Loucy (cell line): ENCODE measurements at regions not wholly inside any gene's neighbourhood (a gene's known extent, or its start where the extent isn't known, plus 50 kb on each side); places are given as distances from the start of the nearest gene placed in this dataset.

Experiments
- EZH2phosphoT487 ChIP-seq: fragments of 200-600 bp; IDR thresholded peaks from 2 replicates; pipeline ENCODE4 v1.6.1; 2018; ENCODE audit warnings: antibody characterized with exemption, mild to moderate bottlenecking, moderate library complexity, borderline replicate concordance
- TF ChIP-seq, protein P1 (sequence below): fragments of 200-600 bp; sonication (generic); conservative IDR thresholded peaks from 2 replicates; pipeline ENCODE4 v1.5.1; 2014; ENCODE audit warnings: mild to moderate bottlenecking, antibody characterized with exemption, low read length

DNA sequence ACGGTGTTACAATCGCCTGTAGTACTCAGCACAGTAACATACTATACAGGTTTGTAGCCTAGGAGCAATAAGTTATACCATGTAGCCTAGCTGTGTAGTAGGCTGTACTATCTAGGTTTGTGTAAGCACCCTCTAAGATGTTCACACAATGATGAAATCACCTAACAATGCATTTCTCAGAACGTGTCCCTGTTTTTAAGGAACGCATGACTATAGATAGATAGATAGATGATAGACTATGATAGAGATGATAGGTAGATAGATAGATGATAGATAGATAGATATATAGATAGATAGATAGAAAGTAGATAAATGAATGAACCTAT is 203.9 kb downstream of the FAM76B start:
- TF ChIP-seq, protein P1, sequence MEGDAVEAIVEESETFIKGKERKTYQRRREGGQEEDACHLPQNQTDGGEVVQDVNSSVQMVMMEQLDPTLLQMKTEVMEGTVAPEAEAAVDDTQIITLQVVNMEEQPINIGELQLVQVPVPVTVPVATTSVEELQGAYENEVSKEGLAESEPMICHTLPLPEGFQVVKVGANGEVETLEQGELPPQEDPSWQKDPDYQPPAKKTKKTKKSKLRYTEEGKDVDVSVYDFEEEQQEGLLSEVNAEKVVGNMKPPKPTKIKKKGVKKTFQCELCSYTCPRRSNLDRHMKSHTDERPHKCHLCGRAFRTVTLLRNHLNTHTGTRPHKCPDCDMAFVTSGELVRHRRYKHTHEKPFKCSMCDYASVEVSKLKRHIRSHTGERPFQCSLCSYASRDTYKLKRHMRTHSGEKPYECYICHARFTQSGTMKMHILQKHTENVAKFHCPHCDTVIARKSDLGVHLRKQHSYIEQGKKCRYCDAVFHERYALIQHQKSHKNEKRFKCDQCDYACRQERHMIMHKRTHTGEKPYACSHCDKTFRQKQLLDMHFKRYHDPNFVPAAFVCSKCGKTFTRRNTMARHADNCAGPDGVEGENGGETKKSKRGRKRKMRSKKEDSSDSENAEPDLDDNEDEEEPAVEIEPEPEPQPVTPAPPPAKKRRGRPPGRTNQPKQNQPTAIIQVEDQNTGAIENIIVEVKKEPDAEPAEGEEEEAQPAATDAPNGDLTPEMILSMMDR: no peak
- TF ChIP-seq EZH2phosphoT487: no peak
